OCI-LY1 (cell line): ENCODE measurements at regions not wholly inside any gene's neighbourhood (a gene's known extent, or its start where the extent isn't known, plus 50 kb on each side); places are given as distances from the start of the nearest gene placed in this dataset.

Experiments
- H2AFZ ChIP-seq: fragments of 200-600 bp; sonication (generic), shearing (Covaris generic); 2 replicates; pipeline ENCODE4 v1.6.0; 2014; ENCODE audit warnings: antibody characterized with exemption, mild to moderate bottlenecking, low read length
- H3F3A ChIP-seq: fragments of 200-600 bp; sonication (generic), shearing (Covaris generic); 2 replicates; pipeline ENCODE4 v1.6.0; 2014; ENCODE audit warnings: mild to moderate bottlenecking, antibody characterized with exemption, low read length, moderate library complexity; ENCODE audit not compliant: insufficient read depth
- H3K27ac ChIP-seq: fragments of 200-600 bp; sonication (generic); 2 replicates; pipeline ENCODE4 v1.5.1; 2014; ENCODE audit warnings: low read length, mixed run types, mild to moderate bottlenecking, low read depth; ENCODE audit not compliant: poor library complexity, severe bottlenecking
- H3K27me3 ChIP-seq: fragments of 200-600 bp; sonication (generic); 2 replicates; pipeline ENCODE4 v1.6.0; 2014; ENCODE audit warnings: antibody characterized with exemption, mild to moderate bottlenecking, low read length, moderate library complexity; ENCODE audit not compliant: insufficient read depth
- H3K36me3 ChIP-seq: fragments of 200-600 bp; sonication (generic); 2 replicates; pipeline ENCODE4 v1.6.1; 2014; ENCODE audit warnings: mild to moderate bottlenecking, antibody characterized with exemption, low read length, moderate library complexity, mixed read lengths; ENCODE audit not compliant: insufficient read depth
- H3K4me1 ChIP-seq: fragments of 200-600 bp; sonication (generic); 2 replicates; pipeline ENCODE4 v1.5.1; 2014; ENCODE audit warnings: mild to moderate bottlenecking, low read length, moderate library complexity; ENCODE audit not compliant: insufficient read depth, severe bottlenecking
- H3K4me2 ChIP-seq: fragments of 200-600 bp; sonication (generic), shearing (Covaris generic); 2 replicates; pipeline ENCODE4 v1.6.1; 2014; ENCODE audit warnings: low read length
- H3K4me3 ChIP-seq: fragments of 200-600 bp; sonication (generic); 2 replicates; pipeline ENCODE4 v1.5.1; 2014; ENCODE audit warnings: low read length, low read depth, mild to moderate bottlenecking, mixed read lengths; ENCODE audit not compliant: poor library complexity, severe bottlenecking
- H3K79me2 ChIP-seq: fragments of 200-600 bp; shearing (Covaris generic); 2 replicates; pipeline ENCODE4 v1.6.1; 2016; ENCODE audit warnings: mixed run types, low read length, mixed read lengths; ENCODE audit not compliant: insufficient read depth
- H3K9ac ChIP-seq: fragments of 200-600 bp; sonication (generic), shearing (Covaris generic); 2 replicates; pipeline ENCODE4 v1.6.1; 2014; ENCODE audit warnings: mild to moderate bottlenecking, low read length, mixed read lengths
- H3K9me2 ChIP-seq: fragments of 200-600 bp; sonication (generic), shearing (Covaris generic); 2 replicates; pipeline ENCODE4 v1.6.1; 2014; ENCODE audit warnings: low read depth, mild to moderate bottlenecking, low read length, mixed read lengths
- H3K9me3 ChIP-seq: fragments of 200-600 bp; shearing (Covaris generic); 2 replicates; pipeline ENCODE4 v1.6.1; 2014; ENCODE audit warnings: low read length, mixed read lengths
- H4K20me1 ChIP-seq: fragments of 200-600 bp; sonication (generic), shearing (Covaris generic); 2 replicates; pipeline ENCODE4 v1.6.0; 2016; ENCODE audit warnings: mild to moderate bottlenecking, low read length; ENCODE audit not compliant: insufficient read depth
- EZH2 ChIP-seq: fragments of 200-600 bp; sonication (generic), shearing (Covaris generic); IDR thresholded peaks from 2 replicates; pipeline ENCODE4 v1.8.0; 2017; ENCODE audit warnings: borderline replicate concordance, mixed run types, mild to moderate bottlenecking, antibody characterized with exemption, low read length, moderate library complexity, mixed read lengths
- TF ChIP-seq, protein P1 (sequence below): fragments of 200-600 bp; sonication (generic), shearing (Covaris generic); IDR thresholded peaks from 2 replicates; pipeline ENCODE4 v1.5.1; 2017; ENCODE audit warnings: mild to moderate bottlenecking, antibody characterized with exemption, low read length, moderate library complexity, mixed read lengths

DNA sequence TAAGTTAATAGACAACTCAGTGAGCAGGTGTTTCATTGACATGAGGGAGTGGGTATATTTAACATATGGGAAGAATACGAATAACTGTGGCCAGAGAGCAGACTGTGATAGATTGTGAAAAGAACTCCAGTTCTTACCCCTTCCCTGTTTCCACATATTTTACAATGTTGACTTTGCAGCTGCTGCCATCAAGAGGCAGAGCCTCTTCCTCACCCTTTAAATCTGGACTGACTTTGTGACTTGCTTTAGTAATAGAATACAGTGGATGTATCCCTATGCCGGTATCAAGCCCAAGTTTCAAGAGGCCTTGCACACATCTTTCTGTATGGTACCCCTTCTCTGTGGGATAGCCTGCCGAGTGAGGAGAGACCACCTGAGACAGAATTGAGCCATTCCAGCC, 356.7 kb downstream of the ETNK1 start:
- H4K20me1 ChIP-seq, result no peaks in the 10 kb centered on the region
- no peak overlapping the region for H3K4me2 ChIP-seq
- no peaks in the 10 kb centered on the region for H3F3A ChIP-seq
- H3K9me2 ChIP-seq, result no peaks in the 10 kb centered on the region
- H2AFZ ChIP-seq, result no peak overlapping the region
- no peaks in the 10 kb centered on the region for H3K4me1 ChIP-seq
- TF ChIP-seq, protein P1, sequence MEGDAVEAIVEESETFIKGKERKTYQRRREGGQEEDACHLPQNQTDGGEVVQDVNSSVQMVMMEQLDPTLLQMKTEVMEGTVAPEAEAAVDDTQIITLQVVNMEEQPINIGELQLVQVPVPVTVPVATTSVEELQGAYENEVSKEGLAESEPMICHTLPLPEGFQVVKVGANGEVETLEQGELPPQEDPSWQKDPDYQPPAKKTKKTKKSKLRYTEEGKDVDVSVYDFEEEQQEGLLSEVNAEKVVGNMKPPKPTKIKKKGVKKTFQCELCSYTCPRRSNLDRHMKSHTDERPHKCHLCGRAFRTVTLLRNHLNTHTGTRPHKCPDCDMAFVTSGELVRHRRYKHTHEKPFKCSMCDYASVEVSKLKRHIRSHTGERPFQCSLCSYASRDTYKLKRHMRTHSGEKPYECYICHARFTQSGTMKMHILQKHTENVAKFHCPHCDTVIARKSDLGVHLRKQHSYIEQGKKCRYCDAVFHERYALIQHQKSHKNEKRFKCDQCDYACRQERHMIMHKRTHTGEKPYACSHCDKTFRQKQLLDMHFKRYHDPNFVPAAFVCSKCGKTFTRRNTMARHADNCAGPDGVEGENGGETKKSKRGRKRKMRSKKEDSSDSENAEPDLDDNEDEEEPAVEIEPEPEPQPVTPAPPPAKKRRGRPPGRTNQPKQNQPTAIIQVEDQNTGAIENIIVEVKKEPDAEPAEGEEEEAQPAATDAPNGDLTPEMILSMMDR, result no peak
- TF ChIP-seq EZH2, result no peak
- no peak overlapping the region for H3K27ac ChIP-seq
- H3K79me2 ChIP-seq, result no peaks in the 10 kb centered on the region
- no peak overlapping the region for H3K9ac ChIP-seq
- no peaks in the 10 kb centered on the region for H3K36me3 ChIP-seq
- H3K4me3 ChIP-seq, result no peak overlapping the region
- no peaks in the 10 kb centered on the region for H3K27me3 ChIP-seq
- H3K9me3 ChIP-seq, result no peaks in the 10 kb centered on the region

DNA sequence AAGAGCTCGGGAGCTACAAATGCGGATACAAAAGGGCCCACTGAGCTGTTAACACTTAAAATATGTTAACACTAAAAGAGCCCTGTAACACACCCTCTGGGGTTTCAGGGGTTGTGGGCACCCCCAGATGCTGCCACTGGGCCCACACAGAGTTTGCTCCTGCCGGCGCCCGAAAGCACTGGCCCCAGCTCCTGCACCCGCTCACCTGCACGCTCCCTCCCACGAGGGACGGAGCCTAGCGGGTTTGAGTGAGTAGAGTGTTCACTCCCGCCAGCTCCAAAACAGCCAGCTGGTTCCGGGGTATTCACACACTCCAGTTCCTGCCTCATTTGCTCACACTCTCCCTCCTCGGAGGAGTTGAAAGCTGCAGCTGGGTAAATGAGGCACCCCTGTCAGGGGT, 357.7 kb downstream of the ETNK1 start:
- H4K20me1 ChIP-seq, result no peaks in the 10 kb centered on the region
- H3K4me3 ChIP-seq, result no peak overlapping the region
- H3K9me2 ChIP-seq, result no peaks in the 10 kb centered on the region
- H2AFZ ChIP-seq, result no peak overlapping the region
- H3K4me2 ChIP-seq, result no peak overlapping the region
- H3K9ac ChIP-seq, result no peak overlapping the region
- H3K27me3 ChIP-seq, result no peaks in the 10 kb centered on the region
- H3K4me1 ChIP-seq, result no peaks in the 10 kb centered on the region
- no peaks in the 10 kb centered on the region for H3K79me2 ChIP-seq
- H3F3A ChIP-seq, result no peaks in the 10 kb centered on the region
- no peaks in the 10 kb centered on the region for H3K36me3 ChIP-seq
- H3K9me3 ChIP-seq, result no peaks in the 10 kb centered on the region
- TF ChIP-seq, protein P1, result no peak
- no peak for TF ChIP-seq EZH2
- H3K27ac ChIP-seq, result no peak overlapping the region

DNA sequence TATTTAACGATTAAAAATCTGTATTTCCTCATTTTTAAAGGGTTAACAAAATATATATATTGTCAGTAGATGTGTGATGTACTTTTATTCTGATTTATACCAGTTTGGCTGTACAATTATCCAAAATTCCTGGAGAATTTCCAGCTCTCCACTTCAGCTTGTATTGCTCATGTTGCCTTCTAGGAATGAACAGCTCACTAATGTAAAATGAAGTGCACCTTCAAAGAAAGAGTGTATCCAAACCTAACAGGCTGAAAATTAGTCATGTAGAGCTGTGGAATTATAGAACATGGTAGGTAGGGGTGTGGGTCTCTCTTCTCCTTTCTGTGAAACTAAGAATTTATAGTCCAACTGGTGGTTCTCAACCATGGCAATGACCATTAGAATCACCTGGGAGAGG, 362.0 kb downstream of the ETNK1 start:
- Histone ChIP-seq H3F3A (no peaks in the 10 kb centered on the region), H3K27me3 (no peaks in the 10 kb centered on the region), H3K9me3 (no peaks in the 10 kb centered on the region), H3K9me2 (no peaks in the 10 kb centered on the region), H3K9ac (no peak overlapping the region), H3K4me2 (no peak overlapping the region), H3K4me1 (no peaks in the 10 kb centered on the region), H4K20me1 (no peaks in the 10 kb centered on the region), H2AFZ (no peak overlapping the region), H3K27ac (no peak overlapping the region), H3K4me3 (no peak overlapping the region), H3K79me2 (no peaks in the 10 kb centered on the region), H3K36me3 (no peaks in the 10 kb centered on the region)
- TF ChIP-seq EZH2, result no peak
- TF ChIP-seq, protein P1, result no peak
